Suprapubic skin (tissue), 4 donors: ENCODE measurements at regions not wholly inside any gene's neighbourhood (a gene's known extent, or its start where the extent isn't known, plus 50 kb on each side); places are given as distances from the start of the nearest gene placed in this dataset.

Source experiments
- DNase-seq, 2 donors: peaks; one replicate each; pipeline ENCODE4 v3.0.0-alpha.2; 2019; ENCODE audit warnings: low spot score in 2 of 2
- H3K27ac ChIP-seq: fragments of 200-600 bp; sonication (generic); one replicate; pipeline ENCODE4 v1.5.1; 2019
- H3K27me3 ChIP-seq: fragments of 200-600 bp; sonication (generic); one replicate; pipeline ENCODE4 v1.5.1; 2019
- H3K36me3 ChIP-seq: fragments of 200-600 bp; sonication (generic); one replicate; pipeline ENCODE4 v1.5.1; 2019
- H3K4me1 ChIP-seq: fragments of 200-600 bp; sonication (generic); one replicate; pipeline ENCODE4 v1.5.1; 2019
- H3K4me3 ChIP-seq: fragments of 200-600 bp; sonication (generic); one replicate; pipeline ENCODE4 v1.5.1; 2019; ENCODE audit warnings: mild to moderate bottlenecking
- H3K9me3 ChIP-seq: fragments of 200-600 bp; sonication (generic); one replicate; pipeline ENCODE4 v1.5.1; 2019
- EP300 ChIP-seq: sonication (generic); formaldehyde crosslinking; IDR thresholded peaks from one replicate; pipeline ENCODE4 v1.6.1; 2017; ENCODE audit warnings: antibody characterized with exemption
- POLR2A ChIP-seq, 2 donors: fragments of 450-650 bp; IDR thresholded peaks; one replicate each; pipeline ENCODE4 v1.6.1; 2017; ENCODE audit warnings: antibody characterized with exemption in 2 of 2, mild to moderate bottlenecking in 2 of 2, moderate library complexity in 2 of 2
- POLR2AphosphoS5 ChIP-seq, 3 donors: sonication (generic); formaldehyde crosslinking; IDR thresholded peaks; one replicate each; pipeline ENCODE4 v1.6.1; 2017; ENCODE audit warnings: antibody characterized with exemption in 3 of 3
- WGBS: methylation state at CpG from one replicate; pipeline ENCODE4 v1.1.5; 2018; 5-methylcytosine and 5-hydroxymethylcytosine counted together
- TF ChIP-seq, protein P1 (sequence below), 2 donors: fragments of 200-600 bp in 1 of 2; fragments of 450-650 bp in 1 of 2; sonication (generic) in 1 of 2; IDR thresholded peaks; one replicate each; pipeline ENCODE4 v1.5.1; 2016 to 2019; ENCODE audit warnings: antibody characterized with exemption in 2 of 2, mild to moderate bottlenecking in 1 of 2, moderate library complexity in 1 of 2

DNA sequence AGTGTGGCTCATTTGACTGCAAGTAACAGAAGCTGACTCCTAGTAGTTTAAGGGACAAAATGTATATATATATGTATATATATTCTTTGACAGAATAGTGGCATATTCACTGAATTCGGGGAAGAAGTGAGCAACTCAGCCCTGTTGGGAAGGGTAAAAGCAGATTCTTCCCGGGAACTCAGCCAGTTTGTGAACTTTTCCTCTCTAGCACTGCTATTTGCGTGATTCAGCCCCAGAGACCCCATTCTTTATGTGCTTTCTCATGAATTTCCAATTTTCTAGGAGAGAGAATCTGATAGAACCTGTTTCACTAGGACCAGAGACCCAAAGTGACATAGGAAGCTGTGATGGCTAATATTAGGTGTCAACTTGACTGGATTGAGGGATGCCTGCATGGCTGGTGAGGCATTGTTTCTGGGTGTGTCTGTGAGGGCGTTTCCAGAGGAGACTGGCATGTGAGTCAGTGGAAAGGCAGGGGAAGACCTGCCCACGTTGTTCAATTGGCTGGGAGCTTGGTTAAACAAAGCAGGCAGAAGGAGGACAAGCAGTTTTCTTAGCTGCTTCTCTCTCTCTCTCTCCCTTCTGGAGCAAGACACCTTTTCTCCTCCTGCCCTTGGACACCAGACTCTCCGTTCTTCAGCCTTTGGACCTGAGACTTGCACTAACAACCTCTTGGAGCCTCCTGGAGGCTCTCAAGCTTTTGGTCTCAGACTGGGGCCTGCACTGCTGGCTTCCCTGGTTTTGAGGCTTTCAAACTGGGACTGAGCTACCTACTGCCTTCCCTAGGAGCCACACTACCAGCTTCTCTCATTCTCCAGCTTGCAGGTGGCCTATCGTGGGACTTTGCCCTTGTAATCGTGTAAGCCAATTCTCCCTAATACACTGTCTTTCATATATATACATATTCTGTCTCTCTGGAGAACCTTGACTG lies 93.4 kb upstream of the KCNK1 start:
- TF ChIP-seq POLR2AphosphoS5 (IDR thresholded peaks at IDR 0.05) (no peak), POLR2A (IDR thresholded peaks at IDR 0.05) (no peak), EP300 (no peak)
- TF ChIP-seq, protein P1, sequence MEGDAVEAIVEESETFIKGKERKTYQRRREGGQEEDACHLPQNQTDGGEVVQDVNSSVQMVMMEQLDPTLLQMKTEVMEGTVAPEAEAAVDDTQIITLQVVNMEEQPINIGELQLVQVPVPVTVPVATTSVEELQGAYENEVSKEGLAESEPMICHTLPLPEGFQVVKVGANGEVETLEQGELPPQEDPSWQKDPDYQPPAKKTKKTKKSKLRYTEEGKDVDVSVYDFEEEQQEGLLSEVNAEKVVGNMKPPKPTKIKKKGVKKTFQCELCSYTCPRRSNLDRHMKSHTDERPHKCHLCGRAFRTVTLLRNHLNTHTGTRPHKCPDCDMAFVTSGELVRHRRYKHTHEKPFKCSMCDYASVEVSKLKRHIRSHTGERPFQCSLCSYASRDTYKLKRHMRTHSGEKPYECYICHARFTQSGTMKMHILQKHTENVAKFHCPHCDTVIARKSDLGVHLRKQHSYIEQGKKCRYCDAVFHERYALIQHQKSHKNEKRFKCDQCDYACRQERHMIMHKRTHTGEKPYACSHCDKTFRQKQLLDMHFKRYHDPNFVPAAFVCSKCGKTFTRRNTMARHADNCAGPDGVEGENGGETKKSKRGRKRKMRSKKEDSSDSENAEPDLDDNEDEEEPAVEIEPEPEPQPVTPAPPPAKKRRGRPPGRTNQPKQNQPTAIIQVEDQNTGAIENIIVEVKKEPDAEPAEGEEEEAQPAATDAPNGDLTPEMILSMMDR (IDR thresholded peaks at IDR 0.05) = no peak
- H3K4me1 ChIP-seq = peaks cover 5% of the 10 kb centered on the region
- H3K27ac ChIP-seq = peak overlapping the region; percentile 70
- H3K27me3 ChIP-seq = no peaks in the 10 kb centered on the region
- no peaks in the 10 kb centered on the region for H3K9me3 ChIP-seq
- 59% methylated on average over 8 of the region's 8 CpGs for WGBS
- no peak overlapping the region for H3K4me3 ChIP-seq
- H3K36me3 ChIP-seq = no peaks in the 10 kb centered on the region
- DNase-seq = no peak

DNA sequence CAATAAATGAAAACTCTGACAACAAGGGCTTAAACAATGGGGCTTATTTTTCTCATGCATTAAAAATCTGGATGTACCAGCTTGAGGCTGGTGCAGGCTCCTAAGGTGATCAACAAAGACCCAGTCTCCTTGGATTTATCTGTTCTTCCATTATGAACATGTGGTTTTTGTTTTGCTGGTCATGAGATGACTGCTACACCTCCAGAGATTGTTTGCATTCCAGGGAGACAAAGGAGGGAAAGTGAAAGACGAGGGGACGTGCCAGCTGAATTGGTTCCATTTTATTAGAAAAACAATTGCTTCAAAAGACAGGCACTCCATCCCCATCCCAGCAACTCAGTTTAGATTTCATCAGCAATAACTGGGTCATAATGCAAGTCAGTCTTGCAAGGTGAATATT lies 90.9 kb upstream of the KCNK1 start:
- H3K36me3 ChIP-seq = no peaks in the 10 kb centered on the region
- H3K4me3 ChIP-seq = no peak overlapping the region
- no peaks in the 10 kb centered on the region for H3K9me3 ChIP-seq
- no peak overlapping the region for H3K27ac ChIP-seq
- DNase-seq = no peak
- 49% methylated on average over 2 of the region's 2 CpGs for WGBS
- peaks cover 5% of the 10 kb centered on the region for H3K4me1 ChIP-seq
- H3K27me3 ChIP-seq = no peaks in the 10 kb centered on the region
- TF ChIP-seq POLR2AphosphoS5 (IDR thresholded peaks at IDR 0.05) = no peak
- TF ChIP-seq, protein P1 (IDR thresholded peaks at IDR 0.05) = no peak
- no peak for TF ChIP-seq POLR2A (IDR thresholded peaks at IDR 0.05)
- TF ChIP-seq EP300 = no peak

DNA sequence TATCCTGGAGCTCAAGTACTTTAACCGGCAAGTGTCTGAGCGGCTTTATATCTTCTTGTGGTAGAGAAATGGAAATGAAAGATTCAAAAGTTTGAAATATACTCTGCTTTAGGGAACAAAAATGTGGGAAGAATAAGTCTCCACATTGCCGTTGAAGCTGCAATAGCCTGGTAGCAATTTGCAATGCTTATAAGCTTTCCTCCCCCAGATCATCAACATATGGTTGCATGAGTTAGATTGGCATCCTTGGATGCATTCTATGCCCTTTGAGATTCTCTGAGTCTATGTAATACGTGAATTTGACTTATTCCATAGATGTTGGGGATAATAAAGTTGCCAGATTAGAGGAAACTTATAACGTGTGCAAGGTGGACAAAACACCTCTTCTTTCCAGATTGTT lies 86.1 kb upstream of the KCNK1 start:
- DNase-seq = no peak
- no peaks in the 10 kb centered on the region for H3K36me3 ChIP-seq
- no peaks in the 10 kb centered on the region for H3K9me3 ChIP-seq
- H3K27me3 ChIP-seq = no peaks in the 10 kb centered on the region
- WGBS = 63% methylated on average over 5 of the region's 5 CpGs
- H3K27ac ChIP-seq = no peak overlapping the region
- H3K4me3 ChIP-seq = no peak overlapping the region
- no peaks in the 10 kb centered on the region for H3K4me1 ChIP-seq
- TF ChIP-seq POLR2A (IDR thresholded peaks at IDR 0.05) (no peak), EP300 (no peak), POLR2AphosphoS5 (IDR thresholded peaks at IDR 0.05) (no peak)
- TF ChIP-seq, protein P1 (IDR thresholded peaks at IDR 0.05) = no peak

DNA sequence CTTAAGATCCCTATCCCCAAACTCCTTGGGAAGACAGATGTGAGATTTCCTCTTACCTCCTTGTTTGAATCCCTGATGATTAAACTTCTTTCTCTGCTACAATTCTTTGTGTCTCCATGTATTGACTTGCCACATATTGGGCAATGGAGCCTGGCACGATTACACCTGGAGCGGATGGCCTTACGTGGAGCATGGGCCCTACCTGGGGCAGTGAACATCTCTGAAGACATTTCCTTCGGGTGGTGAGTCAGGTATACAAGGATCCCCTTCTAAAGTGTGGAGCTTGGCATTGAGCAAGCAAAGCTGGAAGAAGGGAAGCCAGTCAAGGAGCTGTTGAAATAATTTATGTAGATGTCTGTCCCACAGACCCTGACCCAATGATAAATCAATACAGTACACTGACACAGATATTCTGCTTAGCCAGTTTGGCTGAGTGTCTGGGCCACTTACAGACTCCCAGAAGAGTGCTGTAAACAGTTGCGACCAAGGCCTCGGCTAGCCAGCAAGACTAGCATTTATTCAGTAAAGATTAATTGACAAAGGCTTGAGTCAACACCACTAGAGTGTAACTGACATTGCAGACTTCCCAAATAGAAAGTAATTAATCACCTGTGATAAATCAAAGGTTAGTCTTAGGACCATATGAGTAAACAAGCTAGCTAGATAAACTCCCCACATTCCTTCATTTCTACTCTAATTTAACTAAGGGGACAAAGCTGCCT lies 83.1 kb upstream of the KCNK1 start:
- DNase-seq = no peak
- Histone ChIP-seq H3K4me1 (no peaks in the 10 kb centered on the region), H3K27ac (no peak overlapping the region), H3K4me3 (no peak overlapping the region), H3K27me3 (no peaks in the 10 kb centered on the region), H3K36me3 (no peaks in the 10 kb centered on the region), H3K9me3 (no peaks in the 10 kb centered on the region)
- TF ChIP-seq, protein P1 (IDR thresholded peaks at IDR 0.05) = no peak
- TF ChIP-seq POLR2AphosphoS5 (IDR thresholded peaks at IDR 0.05) (no peak), EP300 (no peak), POLR2A (IDR thresholded peaks at IDR 0.05) (no peak)
- 94% methylated on average over 6 of the region's 6 CpGs for WGBS

DNA sequence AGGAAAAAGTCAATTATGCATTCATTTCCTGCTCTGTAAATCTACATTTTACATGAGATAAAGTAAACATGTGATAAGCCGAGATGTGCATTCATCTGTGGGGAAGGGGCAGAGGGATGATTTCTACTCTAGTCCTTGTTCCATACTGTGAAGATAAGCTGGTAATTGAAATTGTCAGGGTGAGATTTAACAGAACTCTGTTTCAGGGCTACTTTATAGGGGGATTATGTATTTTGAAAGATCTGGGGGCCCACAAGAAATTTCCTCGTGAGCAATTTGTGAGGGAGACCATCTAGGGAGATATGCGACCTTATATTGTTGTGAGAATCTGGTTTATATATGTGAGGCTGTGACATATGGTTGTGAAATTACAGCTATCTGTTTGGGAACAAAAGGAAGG lies 73.1 kb upstream of the KCNK1 start:
- 69% methylated on average over 3 of the region's 3 CpGs for WGBS
- no peak for DNase-seq
- no peaks in the 10 kb centered on the region for H3K9me3 ChIP-seq
- no peak overlapping the region for H3K4me3 ChIP-seq
- no peak for TF ChIP-seq POLR2A (IDR thresholded peaks at IDR 0.05)
- no peak for TF ChIP-seq EP300
- TF ChIP-seq, protein P1 (IDR thresholded peaks at IDR 0.05) = no peak
- TF ChIP-seq POLR2AphosphoS5 (IDR thresholded peaks at IDR 0.05) = no peak
- no peaks in the 10 kb centered on the region for H3K27me3 ChIP-seq
- H3K36me3 ChIP-seq = no peaks in the 10 kb centered on the region
- H3K4me1 ChIP-seq = peaks cover 9% of the 10 kb centered on the region
- H3K27ac ChIP-seq = no peak overlapping the region
